Glutamatergic neuron (in vitro differentiated cells): ENCODE measurements at regions not wholly inside any gene's neighbourhood (a gene's known extent, or its start where the extent isn't known, plus 50 kb on each side); places are given as distances from the start of the nearest gene placed in this dataset.

ENCODE experiments used
- DNase-seq: peaks from one replicate; pipeline ENCODE4 v3.0.0; 2022
- H3K27ac Mint-ChIP-seq: one replicate; pipeline ENCODE4 v1.8.0; 2020; ENCODE audit warnings: mild to moderate bottlenecking, mixed read lengths, inconsistent platforms; ENCODE audit not compliant: unreplicated experiment
- H3K27me3 Mint-ChIP-seq: one replicate; pipeline ENCODE4 v1.8.0; 2020; ENCODE audit warnings: mild to moderate bottlenecking, moderate library complexity, mixed read lengths, inconsistent platforms; ENCODE audit not compliant: unreplicated experiment
- H3K36me3 Mint-ChIP-seq: one replicate; pipeline ENCODE4 v1.8.0; 2020; ENCODE audit warnings: mild to moderate bottlenecking, mixed read lengths, inconsistent platforms; ENCODE audit not compliant: unreplicated experiment
- H3K4me1 Mint-ChIP-seq: one replicate; pipeline ENCODE4 v1.8.0; 2020; ENCODE audit warnings: mild to moderate bottlenecking, low read depth, mixed read lengths, inconsistent platforms; ENCODE audit not compliant: unreplicated experiment
- H3K4me3 Mint-ChIP-seq: one replicate; pipeline ENCODE4 v1.8.0; 2020; ENCODE audit warnings: mild to moderate bottlenecking, mixed read lengths, inconsistent platforms; ENCODE audit not compliant: unreplicated experiment
- H3K9me3 Mint-ChIP-seq: one replicate; pipeline ENCODE4 v1.8.0; 2020; ENCODE audit warnings: mild to moderate bottlenecking, moderate library complexity, mixed read lengths, inconsistent platforms; ENCODE audit not compliant: unreplicated experiment
- CTCF ChIP-seq: fragments of 200-600 bp; sonication (generic); IDR thresholded peaks from one replicate; pipeline ENCODE4 v1.5.0; 2021; ENCODE audit not compliant: partially characterized antibody, unreplicated experiment

GRCh38 chr21:23026878-23027277, 2028.7 kb downstream of the NCAM2 start:
- H3K36me3 Mint-ChIP-seq, result no peaks in the 10 kb centered on the region
- TF ChIP-seq CTCF, result no peak
- no peaks in the 10 kb centered on the region for H3K4me1 Mint-ChIP-seq
- H3K27ac Mint-ChIP-seq, result no peak overlapping the region
- DNase-seq, result no peak
- peaks cover 5% of the 10 kb centered on the region for H3K9me3 Mint-ChIP-seq
- no peak overlapping the region for H3K4me3 Mint-ChIP-seq
- H3K27me3 Mint-ChIP-seq, result peaks cover 5% of the 10 kb centered on the region

- H3K4me3 Mint-ChIP-seq, result no peak overlapping the region
- H3K27me3 Mint-ChIP-seq, result no peaks in the 10 kb centered on the region
- H3K9me3 Mint-ChIP-seq, result no peaks in the 10 kb centered on the region
- no peak for TF ChIP-seq CTCF
- H3K4me1 Mint-ChIP-seq, result no peaks in the 10 kb centered on the region
- no peak overlapping the region for H3K27ac Mint-ChIP-seq
- no peaks in the 10 kb centered on the region for H3K36me3 Mint-ChIP-seq
- no peak for DNase-seq
These were observed 2041.6 kb downstream of the NCAM2 start for GRCh38 chr21:23039846-23040245.

- Mint-ChIP-seq H3K4me3 (no peak overlapping the region), H3K4me1 (peaks cover 3% of the 10 kb centered on the region), H3K27ac (no peak overlapping the region), H3K27me3 (no peaks in the 10 kb centered on the region), H3K9me3 (no peaks in the 10 kb centered on the region), H3K36me3 (no peaks in the 10 kb centered on the region)
- no peak for DNase-seq
- TF ChIP-seq CTCF, result no peak
These were observed 2047.7 kb downstream of the NCAM2 start for GRCh38 chr21:23045955-23046354.

GRCh38 chr21:23067672-23068071, 2069.5 kb downstream of the NCAM2 start:
- H3K4me3 Mint-ChIP-seq, result no peak overlapping the region
- no peaks in the 10 kb centered on the region for H3K4me1 Mint-ChIP-seq
- no peak overlapping the region for H3K27ac Mint-ChIP-seq
- H3K36me3 Mint-ChIP-seq, result peaks cover 2% of the 10 kb centered on the region
- H3K9me3 Mint-ChIP-seq, result no peaks in the 10 kb centered on the region
- no peak for TF ChIP-seq CTCF
- H3K27me3 Mint-ChIP-seq, result no peaks in the 10 kb centered on the region
- DNase-seq, result no peak

GRCh38 chr21:23083242-23083641, 2085.0 kb downstream of the NCAM2 start:
- Mint-ChIP-seq H3K27ac (no peak overlapping the region), H3K4me1 (no peaks in the 10 kb centered on the region), H3K36me3 (no peaks in the 10 kb centered on the region), H3K4me3 (no peak overlapping the region), H3K27me3 (no peaks in the 10 kb centered on the region), H3K9me3 (no peaks in the 10 kb centered on the region)
- DNase-seq, result no peak
- no peak for TF ChIP-seq CTCF
